ENCODE measurements at regions not wholly inside any gene's neighbourhood (a gene's known extent, or its start where the extent isn't known, plus 50 kb on each side); places are given as distances from the start of the nearest gene placed in this dataset.
A peak's percentile ranks its signal among the peaks of the same experiment; 100 is the strongest.
"Not testable (repeated sequence)": the region's sequence is repeated elsewhere in the genome, so short reads cannot be mapped to it uniquely, and the experiment has no call there.

- DNase-seq = no peak
These were observed 97.9 kb upstream of the RGS1 start for GRCh38 chr1:192477630-192478029.

- no peak for DNase-seq
These were observed 89.7 kb upstream of the RGS1 start for GRCh38 chr1:192485692-192486436.

GRCh38 chr1:192488058-192488457, 87.5 kb upstream of the RGS1 start:
- no peak for DNase-seq

GRCh38 chr1:192489047-192489446, 86.5 kb upstream of the RGS1 start:
- DNase-seq = no peak

- DNase-seq = no peak
These were observed 85.8 kb upstream of the RGS1 start for GRCh38 chr1:192489748-192490147.

GRCh38 chr1:192491804-192492554, 83.6 kb upstream of the RGS1 start:
- no peak for DNase-seq

- no peak for DNase-seq
These were observed 82.0 kb upstream of the RGS1 start for GRCh38 chr1:192493584-192493983.

- DNase-seq = no peak
These were observed 79.1 kb upstream of the RGS1 start for GRCh38 chr1:192496369-192497056.

GRCh38 chr1:192497214-192497794, 78.3 kb upstream of the RGS1 start:
- DNase-seq = no peak

- not testable (repeated sequence) for DNase-seq
These were observed 77.5 kb upstream of the RGS1 start for GRCh38 chr1:192498092-192498491.

GRCh38 chr1:192499061-192499581, 76.5 kb upstream of the RGS1 start:
- DNase-seq = not testable (repeated sequence)

GRCh38 chr1:192500541-192500940, 75.0 kb upstream of the RGS1 start:
- DNase-seq = not testable (repeated sequence)

- no peak for DNase-seq
These were observed 68.8 kb upstream of the RGS1 start for GRCh38 chr1:192506741-192507155.

GRCh38 chr1:192512426-192513162, 63.0 kb upstream of the RGS1 start:
- DNase-seq = no peak

GRCh38 chr1:192513196-192513595, 62.4 kb upstream of the RGS1 start:
- no peak for DNase-seq

- no peak for DNase-seq
These were observed 61.9 kb upstream of the RGS1 start for GRCh38 chr1:192513697-192514096.

GRCh38 chr1:192516776-192517297, 58.7 kb upstream of the RGS1 start:
- peak; percentile 13 for DNase-seq

GRCh38 chr1:192517716-192518355, 57.7 kb upstream of the RGS1 start:
- DNase-seq = not testable (repeated sequence)

- DNase-seq = no peak
These were observed 56.9 kb upstream of the RGS1 start for GRCh38 chr1:192518700-192519099.

- DNase-seq = no peak
These were observed 53.8 kb upstream of the RGS1 start for GRCh38 chr1:192521734-192522133.

- no peak for DNase-seq
These were observed 52.9 kb upstream of the RGS1 start for GRCh38 chr1:192522673-192523072.

GRCh38 chr1:192524223-192524622, 51.4 kb upstream of the RGS1 start:
- DNase-seq = no peak

Measured in stimulated activated CD4-positive, alpha-beta T cell treated with anti-CD3 and anti-CD28 coated beads, Interleukin-4, amount 100 ng/mL, for 1 hour (primary cell).